K562 (cell line): ENCODE measurements at regions not wholly inside any gene's neighbourhood (a gene's known extent, or its start where the extent isn't known, plus 50 kb on each side); places are given as distances from the start of the nearest gene placed in this dataset.

Source experiments
- ATAC-seq: fragments of 200-7000 bp; cut with Tn5 transposase; 3 replicates; pipeline ENCODE4 v1.9.1; 2020; ENCODE audit warnings: moderate library complexity
- BruUV-seq: library from RNA; stranded (reverse); fragments of 400-500 nt; replicated peaks from 2 replicates; lab custom pipeline; 2021; lab: Mats Ljungman, UMichigan
- CTCF ChIA-PET: fragments of 300-600 bp; formaldehyde crosslinking; extraction: SDS; loops from one replicate; lab custom pipeline; 2021; ENCODE audit warnings: low intra/inter-chr PET ratio; lab: Yijun Ruan, JAX
- POLR2A ChIA-PET: fragments of 300-600, 350-650 bp; sonication (Branson Sonifier 250); formaldehyde crosslinking; extraction: SDS; loops from one replicate; lab custom pipeline; 2021; ENCODE audit warnings: antibody characterized with exemption, inconsistent platforms; lab: Yijun Ruan, JAX
- DNase-seq, 4 experiments: peaks; one replicate each; pipeline versions ENCODE4 v3.0.0 to v3.0.0-alpha.2; 2011 to 2018; ENCODE audit warnings: low spot score in 3 of 4, mixed read lengths in 3 of 4; ENCODE audit errors: extremely low read depth in 1 of 4
- FAIRE-seq: peaks from 2 replicates; lab custom pipeline; 2011; peaks lifted over from hg19 to GRCh38; lab: Jason Lieb, UNC
- H2AFZ ChIP-seq: 2 replicates; pipeline ENCODE4 v1.6.0; 2011; ENCODE audit warnings: low read depth, low read length, control low read depth, inconsistent platforms
- H3K27ac ChIP-seq: fragments of 200-600 bp; 3 replicates; pipeline ENCODE4 v1.8.0; 2011; ENCODE audit warnings: low read depth, mild to moderate bottlenecking, control low read depth, inconsistent platforms, low read length, moderate library complexity, mixed read lengths; ENCODE audit errors: extremely low read depth
- H3K27me3 ChIP-seq, 2 experiments: fragments of 300-600 bp in 1 of 2; 2 replicates in 1 of 2; 3 replicates in 1 of 2; pipeline versions ENCODE4 v1.6.0 to v1.8.0; 2011; ENCODE audit warnings: inconsistent platforms in 2 of 2, low read length in 2 of 2, mild to moderate bottlenecking in 1 of 2, mixed read lengths in 1 of 2, moderate library complexity in 1 of 2; ENCODE audit not compliant: control insufficient read depth in 2 of 2, insufficient read depth in 2 of 2
- H3K36me3 ChIP-seq: fragments of 300-600 bp; 3 replicates; pipeline ENCODE4 v1.8.0; 2011; ENCODE audit warnings: mild to moderate bottlenecking, low read length, inconsistent platforms; ENCODE audit not compliant: control insufficient read depth, insufficient read depth
- H3K4me1 ChIP-seq, 2 experiments: fragments of 200-600 bp in 1 of 2; replicated peaks in 1 of 2; 2 replicates in 1 of 2; 3 replicates in 1 of 2; pipeline versions ENCODE4 v1.5.1 to v1.8.0; 2011; ENCODE audit warnings: inconsistent platforms in 2 of 2, low read length in 2 of 2, mild to moderate bottlenecking in 1 of 2, mixed read lengths in 1 of 2, moderate library complexity in 1 of 2; ENCODE audit not compliant: control insufficient read depth in 2 of 2, insufficient read depth in 2 of 2
- H3K4me2 ChIP-seq: 2 replicates; pipeline ENCODE4 v1.6.1; 2011; ENCODE audit warnings: low read length, control low read depth, inconsistent platforms, mixed read lengths; ENCODE audit not compliant: insufficient read depth
- H3K4me3 ChIP-seq: fragments of 200-600 bp; sonication (generic), shearing (Covaris generic); 2 replicates; pipeline ENCODE4 v1.5.1; 2016; ENCODE audit warnings: control low read depth, inconsistent platforms
- H3K79me2 ChIP-seq: fragments of 200-600 bp; 3 replicates; pipeline ENCODE4 v1.8.0; 2011; ENCODE audit warnings: low read length, inconsistent platforms; ENCODE audit not compliant: control insufficient read depth, insufficient read depth
- H3K9ac ChIP-seq, 2 experiments: 2 replicates each; pipeline versions ENCODE4 v1.6.0 to v1.6.1; 2011; ENCODE audit warnings: low read depth in 2 of 2, low read length in 2 of 2, control low read depth in 1 of 2, inconsistent platforms in 1 of 2, mild to moderate bottlenecking in 1 of 2, mixed read lengths in 1 of 2; ENCODE audit not compliant: insufficient read depth in 1 of 2
- H3K9me1 ChIP-seq: one replicate; pipeline ENCODE4 v1.6.0; 2011; ENCODE audit warnings: inconsistent platforms, mild to moderate bottlenecking, low read length, moderate library complexity; ENCODE audit not compliant: control insufficient read depth, insufficient read depth
- H3K9me3 ChIP-seq: replicated peaks from 2 replicates; pipeline ENCODE4 v1.5.1; 2011; ENCODE audit warnings: low read depth, low read length, inconsistent platforms; ENCODE audit not compliant: control insufficient read depth, insufficient read depth
- H4K20me1 ChIP-seq: replicated peaks from 2 replicates; pipeline ENCODE4 v1.6.1; 2011; ENCODE audit warnings: low read length, inconsistent platforms, mixed read lengths; ENCODE audit not compliant: control insufficient read depth, insufficient read depth
- ARID3A ChIP-seq: IDR thresholded peaks from 2 replicates; pipeline ENCODE4 v1.6.1; 2012; ENCODE audit warnings: low read depth, low read length, improper control_type of control experiment, borderline replicate concordance
- ATF6 ChIP-seq: sonication (generic); formaldehyde crosslinking; IDR thresholded peaks from 2 replicates; pipeline ENCODE4 v1.4.0; 2020; ENCODE audit warnings: mild to moderate bottlenecking, missing genetic modification reagents
- DMBX1 ChIP-seq: fragments of 250-450 bp; sonication (Bioruptor Pico); IDR thresholded peaks from 2 replicates; pipeline ENCODE4 v1.8.0; 2022; ENCODE audit warnings: inconsistent platforms, mild to moderate bottlenecking, moderate library complexity, borderline replicate concordance
- HDAC2 ChIP-seq: fragments of 450-650 bp; IDR thresholded peaks from 2 replicates; pipeline ENCODE4 v1.6.1; 2016; ENCODE audit warnings: mild to moderate bottlenecking
- HNRNPH1 ChIP-seq: fragments of 200-400 bp; formaldehyde crosslinking; optimal IDR thresholded peaks from 2 replicates; pipeline ENCODE3; 2017; ENCODE audit warnings: low read depth, mild to moderate bottlenecking, low read length, moderate library complexity
- L3MBTL2 ChIP-seq: fragments of 450-650 bp; IDR thresholded peaks from 2 replicates; pipeline ENCODE4 v1.6.1; 2016; ENCODE audit warnings: mild to moderate bottlenecking, moderate library complexity
- LEF1 ChIP-seq: fragments of 450-650 bp; IDR thresholded peaks from 2 replicates; pipeline ENCODE4 v1.6.1; 2016; ENCODE audit warnings: mild to moderate bottlenecking
- MTF1 ChIP-seq: fragments of 250-450 bp; sonication (Bioruptor Pico); IDR thresholded peaks from 2 replicates; pipeline ENCODE4 v1.9.0; 2021; ENCODE audit warnings: moderate library complexity, mild to moderate bottlenecking, inconsistent platforms, borderline replicate concordance
- NCOA1 ChIP-seq: fragments of 450-650 bp; IDR thresholded peaks from 2 replicates; pipeline ENCODE4 v1.6.1; 2016; ENCODE audit warnings: low read depth
- NCOA4 ChIP-seq: fragments of 450-650 bp; IDR thresholded peaks from 2 replicates; pipeline ENCODE4 v1.6.1; 2018; ENCODE audit warnings: mild to moderate bottlenecking; ENCODE audit not compliant: partially characterized antibody
- POLR2AphosphoS5 ChIP-seq: IDR thresholded peaks from 2 replicates; pipeline ENCODE4 v1.6.1; 2011; ENCODE audit warnings: mild to moderate bottlenecking, low read depth, low read length, moderate library complexity; ENCODE audit not compliant: control insufficient read depth, insufficient read depth
- RBBP5 ChIP-seq: fragments of 200-600 bp; sonication (generic); IDR thresholded peaks from 2 replicates; pipeline ENCODE4 v1.6.1; 2012; ENCODE audit warnings: borderline replicate concordance, mild to moderate bottlenecking, low read length, control low read depth, inconsistent platforms; ENCODE audit not compliant: insufficient read depth, poor library complexity, severe bottlenecking
- SMAD2 ChIP-seq: fragments of 150-350 bp; IDR thresholded peaks from 2 replicates; pipeline ENCODE4 v1.6.1; 2014; ENCODE audit warnings: low read depth, mild to moderate bottlenecking, low read length
- WGBS: fragments of 100-300 bp; shearing (Covaris generic); methylation state at CpG from one replicate; pipeline ENCODE4 v1.1.6; 2016; ENCODE audit warnings: low coverage, mixed read lengths; ENCODE audit not compliant: insufficient coverage; ENCODE audit errors: missing lambda C conversion rate; 5-methylcytosine and 5-hydroxymethylcytosine counted together
- in situ Hi-C: fragments of 300-500 bp; cut with MboI; formaldehyde crosslinking; loops from 4 replicates; pipeline ENCODE4 v1.15.0; 2018; ENCODE audit warnings: inconsistent platforms, mixed read lengths
- intact Hi-C: fragments of 100-400 bp; cut with micrococcal nuclease; formaldehyde crosslinking; loops from 2 replicates; pipeline ENCODE4 v1.14.2; 2022

GRCh38 chr14:40762685-40763084 is 844.0 kb upstream of the LRFN5 start:
- BruUV-seq, result no TSS peak
- Histone ChIP-seq H3K9ac (no peak overlapping the region), H2AFZ (no peak overlapping the region), H3K9me3 (no peaks in the 10 kb centered on the region), H4K20me1 (no peaks in the 10 kb centered on the region), H3K36me3 (no peaks in the 10 kb centered on the region), H3K4me2 (no peak overlapping the region), H3K27me3 (no peaks in the 10 kb centered on the region), H3K4me1 (no peaks in the 10 kb centered on the region), H3K27ac (no peak overlapping the region), H3K9me1 (no peaks in the 10 kb centered on the region), H3K4me3 (no peak overlapping the region), H3K79me2 (no peaks in the 10 kb centered on the region)
- in situ Hi-C loops (no loop called here), intact Hi-C loops (no loop called here)
- WGBS, result 0% methylated on average over 1 of the region's 1 CpG
- DNase-seq (no peak), ATAC-seq (no peak), FAIRE-seq (no peak)
- ChIA-PET POLR2A (no interaction called here), CTCF (no interaction called here)
- no peak for TF ChIP-seq NCOA4
- no peak for TF ChIP-seq L3MBTL2
- no peak for TF ChIP-seq HDAC2
- TF ChIP-seq ARID3A, result no peak
- TF ChIP-seq LEF1, result no peak
- TF ChIP-seq SMAD2, result no peak
- TF ChIP-seq ATF6 (CRISPR knock-in tag), result no peak
- TF ChIP-seq RBBP5, result no peak
- no peak for TF ChIP-seq HNRNPH1
- no peak for TF ChIP-seq NCOA1
- no peak for TF ChIP-seq DMBX1 (CRISPR knock-in tag)
- no peak for TF ChIP-seq MTF1 (CRISPR knock-in tag)
- TF ChIP-seq POLR2AphosphoS5, result no peak
